Cardiac muscle cell (in vitro differentiated cells and primary cell): ENCODE measurements at regions not wholly inside any gene's neighbourhood (a gene's known extent, or its start where the extent isn't known, plus 50 kb on each side); places are given as distances from the start of the nearest gene placed in this dataset.
A peak's percentile ranks its signal among the peaks of the same experiment; 100 is the strongest.

Experiments used
- DNase-seq, 2 donors: peaks; one replicate each; pipeline versions ENCODE4 v3.0.0 to v3.0.0-alpha.2; 2010 to 2017; ENCODE audit warnings: low read depth in 1 of 2, low spot score in 1 of 2
- H3K27ac ChIP-seq: fragments of 200-600 bp; sonication (generic); 2 replicates; pipeline ENCODE4 v1.5.1; 2016
- H3K27me3 ChIP-seq: fragments of 200-600 bp; sonication (generic); 2 replicates; pipeline ENCODE4 v1.6.0; 2016; ENCODE audit warnings: control low read depth
- H3K36me3 ChIP-seq: fragments of 200-600 bp; sonication (generic); 2 replicates; pipeline ENCODE4 v1.5.1; 2016; ENCODE audit warnings: control low read depth
- H3K4me1 ChIP-seq: fragments of 200-600 bp; sonication (generic); 2 replicates; pipeline ENCODE4 v1.8.1; 2017; ENCODE audit warnings: low read depth, mild to moderate bottlenecking, mixed run types
- H3K4me3 ChIP-seq: fragments of 200-600 bp; sonication (generic); 2 replicates; pipeline ENCODE4 v1.5.1; 2016; ENCODE audit warnings: mild to moderate bottlenecking
- H3K9me3 ChIP-seq: fragments of 200-600 bp; sonication (generic); 2 replicates; pipeline ENCODE4 v1.5.1; 2017; ENCODE audit warnings: low read depth, mild to moderate bottlenecking, control low read depth
- CTCF ChIP-seq: IDR thresholded peaks from 2 replicates; pipeline ENCODE4 v1.5.1; 2012; ENCODE audit warnings: low read depth, mild to moderate bottlenecking, low read length

GRCh38 chr14:98959410-98959809, 312.6 kb downstream of the BCL11B start:
- no peak for TF ChIP-seq CTCF
- H3K36me3 ChIP-seq = no peaks in the 10 kb centered on the region
- no peak overlapping the region for H3K4me3 ChIP-seq
- no peak overlapping the region for H3K27ac ChIP-seq
- no peaks in the 10 kb centered on the region for H3K27me3 ChIP-seq
- no peaks in the 10 kb centered on the region for H3K9me3 ChIP-seq
- DNase-seq = no peak
- no peaks in the 10 kb centered on the region for H3K4me1 ChIP-seq

GRCh38 chr14:98959958-98960616, 311.9 kb downstream of the BCL11B start:
- peak in 1 of 2 donors; percentile 3 for DNase-seq

GRCh38 chr14:98960617-98961013, 311.4 kb downstream of the BCL11B start:
- Histone ChIP-seq H3K36me3 (no peaks in the 10 kb centered on the region), H3K27ac (no peak overlapping the region), H3K4me3 (no peak overlapping the region), H3K9me3 (no peaks in the 10 kb centered on the region), H3K27me3 (no peaks in the 10 kb centered on the region), H3K4me1 (no peaks in the 10 kb centered on the region)
- DNase-seq = no peak
- no peak for TF ChIP-seq CTCF

More at GRCh38 chr14:98959958-98960616, 311.9 kb downstream of the BCL11B start:
- Histone ChIP-seq H3K4me3 (no peak overlapping the region), H3K27me3 (no peaks in the 10 kb centered on the region), H3K9me3 (no peaks in the 10 kb centered on the region), H3K27ac (no peak overlapping the region), H3K36me3 (no peaks in the 10 kb centered on the region), H3K4me1 (no peaks in the 10 kb centered on the region)
- TF ChIP-seq CTCF = no peak

GRCh38 chr14:98961191-98961590, 310.8 kb downstream of the BCL11B start:
- Histone ChIP-seq H3K27ac (no peak overlapping the region), H3K27me3 (no peaks in the 10 kb centered on the region), H3K4me1 (no peaks in the 10 kb centered on the region), H3K4me3 (no peak overlapping the region), H3K36me3 (no peaks in the 10 kb centered on the region), H3K9me3 (no peaks in the 10 kb centered on the region)
- TF ChIP-seq CTCF = no peak
- DNase-seq = no peak

- H3K9me3 ChIP-seq = no peaks in the 10 kb centered on the region
- TF ChIP-seq CTCF = no peak
Measured at GRCh38 chr14:98962118-98962517, 309.9 kb downstream of the BCL11B start.

GRCh38 chr14:98963610-98964009, 308.4 kb downstream of the BCL11B start:
- no peaks in the 10 kb centered on the region for H3K4me1 ChIP-seq
- DNase-seq = no peak
- H3K27ac ChIP-seq = no peak overlapping the region
- no peaks in the 10 kb centered on the region for H3K9me3 ChIP-seq
- no peak for TF ChIP-seq CTCF
- no peak overlapping the region for H3K4me3 ChIP-seq
- no peaks in the 10 kb centered on the region for H3K36me3 ChIP-seq
- no peaks in the 10 kb centered on the region for H3K27me3 ChIP-seq

More at GRCh38 chr14:98962118-98962517, 309.9 kb downstream of the BCL11B start:
- no peaks in the 10 kb centered on the region for H3K36me3 ChIP-seq
- H3K27ac ChIP-seq = no peak overlapping the region
- H3K4me1 ChIP-seq = no peaks in the 10 kb centered on the region
- H3K4me3 ChIP-seq = no peak overlapping the region
- DNase-seq = no peak
- H3K27me3 ChIP-seq = no peaks in the 10 kb centered on the region
